HG03159 (cell line): ENCODE measurements at regions not wholly inside any gene's neighbourhood (a gene's known extent, or its start where the extent isn't known, plus 50 kb on each side); places are given as distances from the start of the nearest gene placed in this dataset.
"Not testable (repeated sequence)": the region's sequence is repeated elsewhere in the genome, so short reads cannot be mapped to it uniquely, and the experiment has no call there.

Experiments used
- ATAC-seq: cut with Tn5 transposase; IDR thresholded peaks from one replicate; pipeline ENCODE4 v1.9.1; 2021; ENCODE audit warnings: mild to moderate bottlenecking, moderate library complexity; ENCODE audit not compliant: unreplicated experiment

GRCh38 chr7:150045596-150045995 lies 171.8 kb downstream of the ATP6V0E2 start:
- ATAC-seq: not testable (repeated sequence)

GRCh38 chr7:150046290-150047194 lies 172.8 kb downstream of the ATP6V0E2 start:
- not testable (repeated sequence) for ATAC-seq

GRCh38 chr7:150047329-150047728 lies 173.6 kb downstream of the ATP6V0E2 start:
- not testable (repeated sequence) for ATAC-seq

DNA sequence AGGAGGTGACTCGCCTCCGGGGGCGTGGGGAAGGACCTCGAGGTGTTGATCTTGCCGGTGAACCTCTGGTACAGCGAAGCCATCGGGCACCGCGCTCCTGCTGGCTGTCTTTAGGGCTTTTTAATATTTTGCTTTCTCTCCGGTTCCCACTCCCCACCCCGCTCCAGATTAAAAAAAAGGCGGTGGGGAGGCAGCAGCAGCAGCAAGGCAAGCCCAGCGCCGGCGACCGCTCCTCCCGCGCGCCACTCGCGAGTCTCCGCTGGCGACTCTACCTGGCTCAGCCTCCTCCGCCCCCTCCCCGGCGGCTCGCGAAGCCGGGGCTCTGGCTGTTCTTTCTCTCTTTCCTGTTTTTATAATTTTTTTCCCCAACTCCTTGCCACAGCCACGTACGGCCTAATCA lies 174.0 kb downstream of the ATP6V0E2 start:
- ATAC-seq: not testable (repeated sequence)

GRCh38 chr7:150048244-150049011 lies 174.7 kb downstream of the ATP6V0E2 start:
- peak; percentile 6 for ATAC-seq

DNA sequence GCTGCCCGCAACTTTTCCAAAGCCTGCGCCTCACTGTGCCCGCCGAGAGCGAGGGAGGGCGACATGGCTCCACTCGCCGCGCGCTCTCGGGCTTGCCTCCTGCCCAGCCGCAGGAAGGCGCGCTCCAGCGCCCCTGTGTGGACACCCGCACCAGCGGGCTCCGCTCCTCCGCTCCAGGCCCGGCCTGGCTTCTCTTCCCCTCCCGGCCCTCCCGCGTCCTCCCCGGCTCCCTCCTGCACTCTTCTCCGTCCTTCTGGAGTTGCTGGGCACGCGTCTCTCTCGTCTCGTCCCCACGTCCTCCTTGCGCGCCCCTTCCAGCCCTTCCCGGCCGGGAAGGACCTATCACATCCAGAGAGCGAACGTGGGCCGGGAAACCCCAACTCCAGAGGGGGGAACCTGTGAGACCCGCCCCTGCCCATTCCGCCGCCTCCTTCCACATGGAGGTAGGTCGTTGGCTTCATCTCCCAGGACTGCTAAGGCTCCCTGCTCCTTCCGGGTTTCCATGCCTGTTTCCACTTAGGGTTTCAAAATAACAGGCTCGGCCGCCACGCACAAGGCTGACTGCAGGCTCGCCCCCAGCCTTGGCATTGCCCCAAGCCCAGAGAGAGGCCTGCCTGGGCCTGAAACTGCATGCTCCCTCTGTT lies 175.4 kb downstream of the ATP6V0E2 start:
- ATAC-seq: peak; percentile 52

DNA sequence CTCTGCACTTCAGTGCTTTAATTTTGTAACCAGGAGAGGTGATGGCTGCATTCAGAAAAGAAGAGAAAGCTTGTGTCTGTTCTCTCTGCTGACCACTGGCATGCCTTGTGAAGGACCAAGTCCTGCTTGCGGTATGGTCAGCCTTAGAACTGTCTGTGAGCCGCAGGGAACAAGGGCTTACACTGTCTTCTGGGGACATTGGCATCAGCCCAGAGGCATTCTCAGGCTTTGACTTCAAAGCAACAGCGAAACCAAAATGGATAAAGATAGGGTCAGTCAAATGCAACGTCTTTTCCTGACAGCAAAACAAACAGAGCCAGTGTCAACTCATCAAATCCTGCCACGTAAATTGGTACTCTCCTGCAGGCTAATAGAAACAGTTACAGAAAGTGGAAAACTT lies 179.6 kb downstream of the ATP6V0E2 start:
- not testable (repeated sequence) for ATAC-seq

DNA sequence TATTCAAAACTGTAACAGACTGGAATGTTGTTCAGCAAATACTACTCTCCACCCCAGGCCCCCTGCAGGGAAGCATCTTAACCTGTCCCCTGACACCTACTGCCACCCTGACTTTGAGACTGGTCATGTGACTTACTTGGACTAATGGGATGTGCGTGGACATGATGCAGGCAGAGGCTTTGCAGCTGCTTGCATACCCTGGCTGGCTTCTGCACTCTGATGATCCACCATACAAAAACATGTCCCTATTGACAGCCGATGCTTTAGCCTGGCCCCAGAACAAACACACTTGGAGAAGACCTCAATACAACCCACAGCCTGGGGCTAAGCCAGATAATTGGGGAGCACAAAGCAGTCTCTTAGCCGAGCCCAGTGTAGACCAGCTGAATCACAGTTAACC lies 180.5 kb downstream of the ATP6V0E2 start:
- not testable (repeated sequence) for ATAC-seq

- peak; percentile 99 for ATAC-seq
These were observed 186.8 kb downstream of the ATP6V0E2 start for GRCh38 chr7:150060259-150061221.

DNA sequence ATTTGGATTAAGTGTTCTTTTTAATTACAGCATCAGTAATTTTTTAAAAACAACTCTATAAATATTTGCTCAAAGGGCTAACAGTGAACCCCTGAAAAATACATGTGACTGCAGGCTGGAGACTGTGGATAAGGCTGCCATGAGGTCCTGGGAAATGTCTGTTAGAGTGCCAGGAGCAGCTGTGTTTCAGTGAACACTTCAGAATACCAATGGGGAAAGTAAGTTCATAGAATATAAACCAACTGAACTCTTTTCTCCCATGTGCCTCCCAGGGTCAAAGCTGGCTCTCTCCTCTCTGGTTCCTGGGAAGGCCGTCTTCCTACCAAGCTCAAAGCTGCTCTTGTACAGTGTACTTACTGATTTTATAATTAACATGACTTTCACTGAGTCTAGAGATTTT lies 189.4 kb downstream of the ATP6V0E2 start:
- not testable (repeated sequence) for ATAC-seq

GRCh38 chr7:150069555-150070313 lies 196.0 kb downstream of the ATP6V0E2 start:
- not testable (repeated sequence) for ATAC-seq

DNA sequence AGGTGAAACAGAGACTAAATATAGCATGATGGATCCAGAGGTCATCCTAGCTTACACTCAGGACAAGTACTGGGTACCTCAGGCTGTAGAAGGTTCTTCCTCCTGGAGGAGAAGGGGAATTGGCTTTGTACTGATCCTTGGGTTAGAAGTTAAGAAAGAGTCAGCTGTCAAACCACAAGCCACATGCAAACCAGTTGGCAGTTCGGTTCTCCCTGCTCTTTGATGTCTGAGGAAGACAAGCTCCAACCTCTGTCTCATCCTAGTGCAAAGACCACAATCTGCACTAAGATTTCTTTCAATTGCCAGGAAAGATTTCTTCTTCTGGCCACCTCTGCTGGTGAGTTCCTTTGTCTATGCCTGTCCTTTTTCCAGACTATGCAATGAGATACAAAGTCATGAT lies 203.8 kb downstream of the ATP6V0E2 start:
- not testable (repeated sequence) for ATAC-seq

GRCh38 chr7:150081865-150082264 lies 208.1 kb downstream of the ATP6V0E2 start:
- not testable (repeated sequence) for ATAC-seq

GRCh38 chr7:150084724-150085123 lies 211.0 kb downstream of the ATP6V0E2 start:
- ATAC-seq: not testable (repeated sequence)

DNA sequence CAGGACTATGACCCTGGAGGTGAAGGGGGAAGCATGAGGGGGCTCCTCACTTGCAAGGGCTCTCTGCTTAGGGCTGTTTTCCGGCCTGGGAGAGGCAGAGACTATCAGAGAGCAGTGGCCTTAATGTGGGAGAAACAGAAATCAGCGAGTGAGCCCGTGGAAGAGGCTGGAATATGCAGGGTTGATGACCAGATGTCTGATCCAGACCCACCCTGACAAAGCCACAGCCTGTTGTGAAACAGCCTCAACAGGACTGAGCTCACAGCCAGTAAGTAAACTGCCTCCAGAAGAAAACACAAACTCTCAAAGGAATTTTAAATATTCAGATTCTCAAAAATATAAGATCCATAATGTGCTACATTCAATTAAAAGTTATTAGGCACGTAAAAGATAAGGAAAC lies 213.7 kb downstream of the ATP6V0E2 start:
- ATAC-seq: not testable (repeated sequence)

DNA sequence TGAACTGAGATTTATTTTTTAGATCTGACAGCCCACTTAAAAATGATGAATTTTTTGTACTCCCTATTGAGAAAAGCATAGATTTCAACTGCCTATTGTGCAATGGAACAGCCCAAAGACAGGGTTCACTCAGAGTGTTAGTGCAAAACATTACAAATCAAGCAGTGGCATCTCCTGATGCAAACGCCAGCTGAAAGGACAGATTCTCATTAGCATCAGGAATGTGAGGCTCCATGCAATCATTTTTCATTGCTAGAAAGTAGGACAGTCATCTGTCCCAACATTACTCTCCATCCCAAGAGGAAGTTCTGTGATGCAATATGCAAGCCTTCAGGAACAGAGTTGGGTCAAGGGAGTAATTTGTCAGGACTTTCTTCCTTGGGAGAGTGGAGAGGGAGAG lies 215.4 kb downstream of the ATP6V0E2 start:
- ATAC-seq: not testable (repeated sequence)

GRCh38 chr7:150090776-150091175 lies 217.0 kb downstream of the ATP6V0E2 start:
- ATAC-seq: not testable (repeated sequence)

- not testable (repeated sequence) for ATAC-seq
These were observed 220.1 kb downstream of the ATP6V0E2 start for GRCh38 chr7:150093897-150094296.
